HepG2 (cell line): ENCODE measurements at regions not wholly inside any gene's neighbourhood (a gene's known extent, or its start where the extent isn't known, plus 50 kb on each side); places are given as distances from the start of the nearest gene placed in this dataset.

ENCODE experiments used
- ATAC-seq: fragments of 200-7000 bp; cut with Tn5 transposase; 3 replicates; pipeline ENCODE4 v1.9.1; 2020; ENCODE audit warnings: mild to moderate bottlenecking, moderate library complexity
- BruUV-seq: library from RNA; stranded (reverse); fragments of 400-500 nt; replicated peaks from 2 replicates; lab custom pipeline; 2021; lab: Mats Ljungman, UMichigan
- CTCF ChIA-PET: fragments of 300-600 bp; formaldehyde crosslinking; extraction: SDS; loops from one replicate; lab custom pipeline; 2021; ENCODE audit warnings: low total read pairs, inconsistent platforms, low intra/inter-chr PET ratio; lab: Yijun Ruan, JAX
- POLR2A ChIA-PET: fragments of 350-600 bp; sonication (Branson Sonifier 250); formaldehyde crosslinking; loops from one replicate; lab custom pipeline; 2020; ENCODE audit warnings: antibody characterized with exemption, inconsistent platforms; lab: Yijun Ruan, JAX
- DNase-seq: peaks from one replicate; pipeline ENCODE4 v3.0.0-alpha.2; 2015; ENCODE audit warnings: low spot score
- FAIRE-seq: peaks from 3 replicates; lab custom pipeline; 2011; peaks lifted over from hg19 to GRCh38; lab: Jason Lieb, UNC
- H2AFZ ChIP-seq: one replicate; pipeline ENCODE4 v1.6.1; 2011; ENCODE audit warnings: low read length, inconsistent platforms
- H3K27ac ChIP-seq: fragments of 300-600 bp; 3 replicates; pipeline ENCODE4 v1.8.0; 2011; ENCODE audit warnings: mixed run types, mild to moderate bottlenecking, mixed read lengths, low read length, inconsistent platforms; ENCODE audit not compliant: insufficient read depth; ENCODE audit errors: extremely low read length
- H3K27me3 ChIP-seq, 2 experiments: fragments of 200-600 bp in 1 of 2; 2 replicates in 1 of 2; 3 replicates in 1 of 2; pipeline versions ENCODE4 v1.6.0 to v1.8.0; 2011; ENCODE audit warnings: low read length in 2 of 2, mild to moderate bottlenecking in 2 of 2, moderate library complexity in 2 of 2, inconsistent platforms in 1 of 2; ENCODE audit not compliant: insufficient read depth in 2 of 2, control insufficient read depth in 1 of 2
- H3K36me3 ChIP-seq, 2 experiments: fragments of 200-600 bp in 1 of 2; replicated peaks in 1 of 2; 2 replicates in 1 of 2; 3 replicates in 1 of 2; pipeline versions ENCODE4 v1.5.1 to v1.8.0; 2011; ENCODE audit warnings: low read length in 2 of 2, inconsistent platforms in 1 of 2; ENCODE audit not compliant: insufficient read depth in 2 of 2, control insufficient read depth in 1 of 2
- H3K4me1 ChIP-seq: 2 replicates; pipeline ENCODE4 v1.5.1; 2012; ENCODE audit warnings: low read length, inconsistent platforms; ENCODE audit not compliant: insufficient read depth
- H3K4me2 ChIP-seq: 2 replicates; pipeline ENCODE4 v1.6.0; 2011; ENCODE audit warnings: low read depth, low read length, inconsistent platforms
- H3K4me3 ChIP-seq, 3 experiments: fragments of 200-600 bp in 1 of 3; sonication (generic), shearing (Covaris generic) in 1 of 3; replicated peaks in 1 of 3; 2 replicates each; pipeline ENCODE4 v1.5.1; 2011 to 2016; ENCODE audit warnings: low read length in 3 of 3, inconsistent platforms in 2 of 3, low read depth in 2 of 3, mild to moderate bottlenecking in 2 of 3, control low read depth in 1 of 3, mixed read lengths in 1 of 3; ENCODE audit not compliant: insufficient read depth in 1 of 3
- H3K79me2 ChIP-seq: one replicate; pipeline ENCODE4 v1.6.1; 2011; ENCODE audit warnings: low read length, inconsistent platforms; ENCODE audit not compliant: insufficient read depth
- H3K9ac ChIP-seq: 2 replicates; pipeline ENCODE4 v1.6.0; 2011; ENCODE audit warnings: mild to moderate bottlenecking, low read depth, low read length, inconsistent platforms; ENCODE audit not compliant: insufficient read depth
- H3K9me3 ChIP-seq: 2 replicates; pipeline ENCODE4 v1.5.1; 2012; ENCODE audit warnings: mild to moderate bottlenecking, low read length
- H4K20me1 ChIP-seq: 2 replicates; pipeline ENCODE4 v1.6.0; 2011; ENCODE audit warnings: inconsistent platforms, mild to moderate bottlenecking, low read length, moderate library complexity; ENCODE audit not compliant: insufficient read depth
- ATF5 ChIP-seq: sonication (generic); formaldehyde crosslinking; IDR thresholded peaks from 2 replicates; pipeline ENCODE4 v1.4.0; 2020; ENCODE audit warnings: mild to moderate bottlenecking, low read depth, missing genetic modification reagents
- ETV6 ChIP-seq: sonication (generic); formaldehyde crosslinking; conservative IDR thresholded peaks from 2 replicates; pipeline ENCODE4 v1.4.0; 2020; ENCODE audit warnings: missing genetic modification reagents
- FOXA1 ChIP-seq, 2 experiments: fragments of 450-650 bp in 1 of 2; sonication (generic) in 1 of 2; formaldehyde crosslinking in 1 of 2; IDR thresholded peaks; 2 replicates each; pipeline versions ENCODE4 v1.4.0 to v1.6.1; 2016 to 2020; ENCODE audit warnings: missing genetic modification reagents in 1 of 2
- FOXO4 ChIP-seq: sonication (generic); formaldehyde crosslinking; conservative IDR thresholded peaks from 2 replicates; pipeline ENCODE4 v1.8.1; 2023; ENCODE audit warnings: missing genetic modification reagents
- HNF1B ChIP-seq: sonication (generic); formaldehyde crosslinking; IDR thresholded peaks from 2 replicates; pipeline ENCODE4 v1.5.1; 2020; ENCODE audit warnings: mild to moderate bottlenecking, moderate library complexity, missing genetic modification reagents
- NCOA2 ChIP-seq: sonication (generic); formaldehyde crosslinking; IDR thresholded peaks from 2 replicates; pipeline ENCODE4 v1.8.0; 2022; ENCODE audit warnings: inconsistent platforms
- SMYD3 ChIP-seq: sonication (generic); formaldehyde crosslinking; IDR thresholded peaks from 2 replicates; pipeline ENCODE4 v1.8.1; 2023; ENCODE audit warnings: mild to moderate bottlenecking, missing genetic modification reagents
- THAP9 ChIP-seq: sonication (generic); formaldehyde crosslinking; IDR thresholded peaks from 2 replicates; pipeline ENCODE4; 2020; ENCODE audit warnings: missing genetic modification reagents, mild to moderate bottlenecking, borderline replicate concordance
- U2AF1 ChIP-seq: fragments of 200-400 bp; formaldehyde crosslinking; optimal IDR thresholded peaks from 2 replicates; pipeline ENCODE3; 2017; ENCODE audit warnings: mild to moderate bottlenecking, low read depth, low read length
- USF2 ChIP-seq, 2 experiments: sonication (generic) in 1 of 2; formaldehyde crosslinking in 1 of 2; IDR thresholded peaks; 2 replicates each; pipeline versions ENCODE4 v1.5.1 to v1.6.1; 2011 to 2020; ENCODE audit warnings: borderline replicate concordance in 1 of 2, low read depth in 1 of 2, low read length in 1 of 2, mild to moderate bottlenecking in 1 of 2, missing genetic modification reagents in 1 of 2, moderate library complexity in 1 of 2
- ZNF225 ChIP-seq: sonication (generic); formaldehyde crosslinking; IDR thresholded peaks from 2 replicates; pipeline ENCODE4 v1.4.0; 2020; ENCODE audit warnings: mild to moderate bottlenecking, missing genetic modification reagents
- ZNF749 ChIP-seq: sonication (generic); formaldehyde crosslinking; IDR thresholded peaks from 2 replicates; pipeline ENCODE4 v1.8.0; 2022; ENCODE audit warnings: mild to moderate bottlenecking, missing genetic modification reagents, moderate library complexity, borderline replicate concordance
- ZSCAN12 ChIP-seq: sonication (generic); formaldehyde crosslinking; IDR thresholded peaks from 2 replicates; pipeline ENCODE4 v1.9.0; 2021; ENCODE audit warnings: mild to moderate bottlenecking, missing genetic modification reagents
- WGBS: methylation state at CpG from one replicate; pipeline ENCODE4 v1.1.6; 2017; ENCODE audit warnings: low lambda C conversion rate; 5-methylcytosine and 5-hydroxymethylcytosine counted together
- in situ Hi-C: cut with HindIII; loops from 2 replicates; pipeline ENCODE4 v1.10.0; 2017; ENCODE audit warnings: low pct_unique_long_range_greater_than_20kb; ENCODE audit not compliant: extremely low pct_ligation_motif_present
- intact Hi-C: fragments of 100-400 bp; cut with micrococcal nuclease; formaldehyde crosslinking; loops from one replicate; pipeline ENCODE4 v1.10.0; 2022; ENCODE audit not compliant: unreplicated experiment

GRCh38 chr6:156189714-156190113, 587.5 kb upstream of the ARID1B start (continued):
- no peak for TF ChIP-seq THAP9 (CRISPR knock-in tag)

GRCh38 chr6:156189195-156189594, 588.0 kb upstream of the ARID1B start:
- POLR2A ChIA-PET: no interaction called here
- no peak for FAIRE-seq

More at GRCh38 chr6:156189195-156189594, 588.0 kb upstream of the ARID1B start:
- no TSS peak for BruUV-seq
- intact Hi-C loops (no loop called here), in situ Hi-C loops (no loop called here)
- H3K27me3 ChIP-seq: no peaks in the 10 kb centered on the region; a peak in 1 of 5 replicates
- H3K9me3 ChIP-seq: no peaks in the 10 kb centered on the region
- no peak overlapping the region for H3K4me3 ChIP-seq
- H3K27ac ChIP-seq: no peak overlapping the region
- WGBS: 4% methylated on average over 2 of the region's 2 CpGs
- no peaks in the 10 kb centered on the region for H3K4me1 ChIP-seq
- H4K20me1 ChIP-seq: no peaks in the 10 kb centered on the region
- ATAC-seq (no peak), DNase-seq (no peak)
- H3K4me2 ChIP-seq: no peak overlapping the region
- H3K9ac ChIP-seq: no peak overlapping the region
- CTCF ChIA-PET: no interaction called here
- no peaks in the 10 kb centered on the region for H3K36me3 ChIP-seq
- no peaks in the 10 kb centered on the region for H3K79me2 ChIP-seq
- H2AFZ ChIP-seq: no peak overlapping the region
- TF ChIP-seq ZNF749: no peak
- no peak for TF ChIP-seq U2AF1
- no peak for TF ChIP-seq FOXA1 (IDR thresholded peaks at IDR 0.05)
- no peak for TF ChIP-seq FOXA1 (CRISPR knock-in tag; IDR thresholded peaks at IDR 0.05)
- no peak for TF ChIP-seq ZSCAN12
- TF ChIP-seq NCOA2 (CRISPR knock-in tag): no peak
- TF ChIP-seq ZNF225 (CRISPR knock-in tag): no peak
- no peak for TF ChIP-seq USF2 (IDR thresholded peaks at IDR 0.05; ENCODE audit: low read depth, low read length)
- TF ChIP-seq USF2 (CRISPR knock-in tag; IDR thresholded peaks at IDR 0.05; ENCODE audit: borderline replicate concordance): no peak
- no peak for TF ChIP-seq HNF1B
- no peak for TF ChIP-seq ATF5 (CRISPR knock-in tag)
- no peak for TF ChIP-seq FOXO4 (CRISPR knock-in tag)
- no peak for TF ChIP-seq SMYD3 (CRISPR knock-in tag)
- no peak for TF ChIP-seq ETV6 (CRISPR knock-in tag)
- TF ChIP-seq, all 625 proteins: peak for 0
